Midbrain (tissue), 1 donor: ENCODE measurements at regions not wholly inside any gene's neighbourhood (a gene's known extent, or its start where the extent isn't known, plus 50 kb on each side); places are given as distances from the start of the nearest gene placed in this dataset.
"Not testable (repeated sequence)": the region's sequence is repeated elsewhere in the genome, so short reads cannot be mapped to it uniquely, and the experiment has no call there.

ENCODE experiments used
- DNase-seq: peaks from one replicate; lab custom pipeline; 2025; lab: John Stamatoyannopoulos, UW

GRCh38 chrX:46165866-46166265 is 379.4 kb downstream of the ZNF674 start:
- DNase-seq = no peak

- no peak for DNase-seq
These were observed 379.8 kb downstream of the ZNF674 start for GRCh38 chrX:46165411-46165810.

- no peak for DNase-seq
These were observed 392.5 kb downstream of the ZNF674 start for GRCh38 chrX:46152756-46153155.

- DNase-seq = not testable (repeated sequence)
These were observed 393.9 kb downstream of the ZNF674 start for GRCh38 chrX:46151332-46151731.

- no peak for DNase-seq
These were observed 400.7 kb downstream of the ZNF674 start for GRCh38 chrX:46144566-46144965.

- no peak for DNase-seq
These were observed 404.9 kb downstream of the ZNF674 start for GRCh38 chrX:46140272-46140671.

GRCh38 chrX:46130247-46130646 is 415.0 kb downstream of the ZNF674 start:
- DNase-seq = no peak

- no peak for DNase-seq
These were observed 420.1 kb downstream of the ZNF674 start for GRCh38 chrX:46125111-46125510.

GRCh38 chrX:46117234-46117633 is 428.0 kb downstream of the ZNF674 start:
- DNase-seq = no peak

- DNase-seq = not testable (repeated sequence)
These were observed 457.9 kb downstream of the ZNF674 start for GRCh38 chrX:46087310-46087709.

- DNase-seq = not testable (repeated sequence)
These were observed 465.1 kb downstream of the ZNF674 start for GRCh38 chrX:46080121-46080520.

GRCh38 chrX:46072791-46073190 is 472.4 kb downstream of the ZNF674 start:
- DNase-seq = no peak

- DNase-seq = no peak
These were observed 472.8 kb downstream of the ZNF674 start for GRCh38 chrX:46072372-46072771.

- no peak for DNase-seq
These were observed 474.8 kb downstream of the ZNF674 start for GRCh38 chrX:46070421-46070820.

GRCh38 chrX:46059316-46059715 is 485.9 kb downstream of the ZNF674 start:
- DNase-seq = no peak

GRCh38 chrX:46044486-46044885 is 500.7 kb downstream of the ZNF674 start:
- no peak for DNase-seq

GRCh38 chrX:46040001-46040400 is 505.2 kb downstream of the ZNF674 start:
- no peak for DNase-seq

- no peak for DNase-seq
These were observed 505.7 kb downstream of the ZNF674 start for GRCh38 chrX:46039526-46039925.

- no peak for DNase-seq
These were observed 508.7 kb downstream of the ZNF674 start for GRCh38 chrX:46036508-46036907.

- no peak for DNase-seq
These were observed 510.4 kb downstream of the ZNF674 start for GRCh38 chrX:46034868-46035267.

GRCh38 chrX:46029777-46030176 is 515.4 kb downstream of the ZNF674 start:
- no peak for DNase-seq

GRCh38 chrX:46016296-46016695 is 528.9 kb downstream of the ZNF674 start:
- no peak for DNase-seq

GRCh38 chrX:46015653-46016052 is 529.6 kb downstream of the ZNF674 start:
- no peak for DNase-seq

- no peak for DNase-seq
These were observed 552.7 kb downstream of the ZNF674 start for GRCh38 chrX:45992402-45993123.
